ENCODE measurements at regions not wholly inside any gene's neighbourhood (a gene's known extent, or its start where the extent isn't known, plus 50 kb on each side); places are given as distances from the start of the nearest gene placed in this dataset.

GRCh38 chr2:105654474-105655004 is 90.2 kb upstream of the NCK2 start:
- TF ChIP-seq RAD21 (IDR thresholded peaks at IDR 0.05 in 1 of 2, conservative IDR thresholded peaks at IDR 0.05 in 1 of 2; ENCODE audit: low read depth in 2 of 2, low read length in 2 of 2) (no peak), POLR2A (IDR thresholded peaks at IDR 0.05; ENCODE audit: control extremely low read depth in 1 of 2, low read depth in 2 of 2, low read length in 2 of 2) (no peak), RFX5 (IDR thresholded peaks at IDR 0.05; ENCODE audit: borderline replicate concordance, low read depth, low read length) (no peak), CTCF (IDR thresholded peaks at IDR 0.05; ENCODE audit: control extremely low read depth in 1 of 3, insufficient read depth in 1 of 3, low read depth in 1 of 3, low read length in 3 of 3) (no peak), MAX (IDR thresholded peaks at IDR 0.05) (no peak), MAFK (IDR thresholded peaks at IDR 0.05; ENCODE audit: low read depth, low read length) (no peak), KDM1A (IDR thresholded peaks at IDR 0.05; ENCODE audit: borderline replicate concordance, low read length) (no peak), YY1 (IDR thresholded peaks at IDR 0.05; ENCODE audit: low read depth, low read length) (no peak), JUN (IDR thresholded peaks at IDR 0.05; ENCODE audit: low read depth, low read length) (no peak), TCF12 (IDR thresholded peaks at IDR 0.05; ENCODE audit: low read depth, low read length) (no peak), POLR2AphosphoS5 (IDR thresholded peaks at IDR 0.05; ENCODE audit: low read depth, low read length) (no peak), SIN3A (conservative IDR thresholded peaks at IDR 0.05 in 1 of 2, IDR thresholded peaks at IDR 0.05 in 1 of 2; ENCODE audit: low read depth in 1 of 2, low read length in 2 of 2) (no peak), HDAC2 (IDR thresholded peaks at IDR 0.05; ENCODE audit: borderline replicate concordance in 1 of 2, low read depth in 2 of 2, low read length in 2 of 2) (no peak), EP300 (IDR thresholded peaks at IDR 0.05; ENCODE audit: borderline replicate concordance in 1 of 2, low read depth in 2 of 2, low read length in 2 of 2) (no peak)
